ENCODE measurements at regions not wholly inside any gene's neighbourhood (a gene's known extent, or its start where the extent isn't known, plus 50 kb on each side); places are given as distances from the start of the nearest gene placed in this dataset.
A peak's percentile ranks its signal among the peaks of the same experiment; 100 is the strongest.

DNA sequence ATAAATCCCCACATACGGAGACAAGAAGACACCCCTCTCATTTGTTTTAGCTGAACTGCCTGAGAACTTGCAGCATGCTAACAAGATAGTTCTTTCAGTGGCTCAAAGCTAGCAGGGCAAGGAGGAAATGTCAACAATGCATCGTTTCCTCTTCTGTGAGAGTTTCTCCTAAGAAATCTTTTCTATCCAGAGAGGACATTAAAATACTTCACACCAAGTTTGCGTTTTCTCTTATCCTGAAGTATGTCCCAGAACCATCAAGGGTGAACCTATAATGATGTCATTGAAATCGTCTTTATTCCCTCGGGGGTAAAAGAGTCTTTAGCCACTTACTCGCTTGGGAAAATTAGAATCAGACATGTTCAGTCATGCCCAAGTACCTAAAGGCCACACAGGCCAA lies 541.7 kb upstream of the MDFIC2 start:
- DNase-seq (ENCODE audit: low read depth, low spot score) = peak; percentile 36
- in situ Hi-C loops (cut with HindIII; ENCODE audit: low sequenced_read_pairs) = no loop called here
- no peak overlapping the region for H3K4me3 ChIP-seq (ENCODE audit: low read depth, low read length)
- TF ChIP-seq, protein P1, sequence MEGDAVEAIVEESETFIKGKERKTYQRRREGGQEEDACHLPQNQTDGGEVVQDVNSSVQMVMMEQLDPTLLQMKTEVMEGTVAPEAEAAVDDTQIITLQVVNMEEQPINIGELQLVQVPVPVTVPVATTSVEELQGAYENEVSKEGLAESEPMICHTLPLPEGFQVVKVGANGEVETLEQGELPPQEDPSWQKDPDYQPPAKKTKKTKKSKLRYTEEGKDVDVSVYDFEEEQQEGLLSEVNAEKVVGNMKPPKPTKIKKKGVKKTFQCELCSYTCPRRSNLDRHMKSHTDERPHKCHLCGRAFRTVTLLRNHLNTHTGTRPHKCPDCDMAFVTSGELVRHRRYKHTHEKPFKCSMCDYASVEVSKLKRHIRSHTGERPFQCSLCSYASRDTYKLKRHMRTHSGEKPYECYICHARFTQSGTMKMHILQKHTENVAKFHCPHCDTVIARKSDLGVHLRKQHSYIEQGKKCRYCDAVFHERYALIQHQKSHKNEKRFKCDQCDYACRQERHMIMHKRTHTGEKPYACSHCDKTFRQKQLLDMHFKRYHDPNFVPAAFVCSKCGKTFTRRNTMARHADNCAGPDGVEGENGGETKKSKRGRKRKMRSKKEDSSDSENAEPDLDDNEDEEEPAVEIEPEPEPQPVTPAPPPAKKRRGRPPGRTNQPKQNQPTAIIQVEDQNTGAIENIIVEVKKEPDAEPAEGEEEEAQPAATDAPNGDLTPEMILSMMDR (IDR thresholded peaks at IDR 0.05; ENCODE audit: low read depth, low read length) = no peak

DNA sequence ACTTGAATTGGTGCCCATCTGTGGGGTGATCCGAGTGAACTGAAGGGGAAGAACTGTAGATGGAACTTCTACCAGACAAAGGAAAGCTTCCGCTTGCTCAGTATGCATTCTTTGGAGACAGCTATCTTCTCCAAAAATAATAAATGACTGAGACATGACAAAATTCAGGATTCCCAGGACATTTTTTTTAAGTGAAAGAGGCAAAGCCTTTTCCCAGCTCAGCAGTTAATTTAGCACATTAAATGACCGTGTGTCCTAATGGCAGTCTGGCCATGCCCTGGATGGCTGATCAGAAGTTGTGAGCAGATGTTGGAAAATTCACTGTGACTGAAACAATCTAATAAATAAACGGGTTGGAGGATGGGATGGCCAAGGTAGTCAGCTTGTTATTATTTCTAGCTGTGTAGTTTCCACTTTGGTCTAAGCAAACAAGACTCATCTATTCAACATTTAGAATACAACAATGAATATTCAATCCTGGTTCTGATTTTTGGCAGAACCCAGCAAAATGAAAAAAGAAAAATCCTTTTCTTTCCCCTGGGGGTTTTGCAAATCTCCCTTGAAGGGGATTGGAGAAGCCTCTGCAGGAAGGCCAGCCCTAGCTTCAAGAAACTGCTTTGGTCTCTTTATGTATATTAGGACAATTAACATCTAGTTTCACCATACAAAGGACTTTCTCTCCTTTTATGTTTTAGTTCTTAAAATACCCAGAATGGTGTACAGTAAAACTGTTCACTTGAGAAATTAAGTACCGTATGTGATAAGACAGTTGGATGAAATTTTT lies 540.9 kb upstream of the MDFIC2 start:
- TF ChIP-seq, protein P1 (IDR thresholded peaks at IDR 0.05; ENCODE audit: low read depth, low read length) = no peak
- H3K4me3 ChIP-seq (ENCODE audit: low read depth, low read length) = no peak overlapping the region
- peak; percentile 32 for DNase-seq (ENCODE audit: low read depth, low spot score)

DNA sequence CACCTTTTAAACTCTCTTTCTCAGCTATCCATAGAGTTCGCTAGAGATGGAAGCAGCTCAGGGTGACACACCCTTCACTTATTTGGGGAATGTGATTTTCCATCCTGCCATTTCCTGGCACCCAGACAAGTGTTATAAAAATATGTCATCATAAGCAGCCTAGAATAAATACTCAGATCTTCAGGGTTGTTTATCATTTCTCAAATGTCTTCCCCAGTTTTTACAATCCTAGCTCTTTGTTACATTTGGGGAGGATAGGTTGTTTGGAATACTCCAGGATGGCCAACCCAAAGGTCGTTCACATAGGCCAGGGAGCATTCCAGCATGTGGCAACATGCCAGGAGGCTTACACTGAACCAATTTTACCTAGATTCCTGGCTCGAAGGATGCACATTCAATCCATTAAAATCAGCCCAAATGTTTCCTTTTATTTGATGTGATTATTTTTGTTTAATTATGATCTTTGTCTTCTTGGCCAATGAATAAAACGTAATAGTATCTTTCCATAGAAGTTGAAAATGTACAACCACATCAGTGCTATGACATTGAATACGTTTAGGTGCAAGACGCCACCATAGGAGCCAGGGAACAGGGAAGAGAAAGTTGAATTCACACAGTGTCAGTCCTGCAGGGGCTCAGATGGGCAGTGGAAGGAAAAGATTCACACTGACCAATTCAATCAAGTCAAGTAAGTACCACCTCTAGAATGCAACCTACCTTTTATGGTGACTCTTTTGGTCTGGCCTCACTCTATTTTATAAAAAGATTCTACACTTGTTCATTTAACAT lies 537.7 kb upstream of the MDFIC2 start:
- DNase-seq (ENCODE audit: low read depth, low spot score) = peak; percentile 90
- H3K4me3 ChIP-seq (ENCODE audit: low read depth, low read length) = no peak overlapping the region
- in situ Hi-C loops (cut with HindIII; ENCODE audit: low sequenced_read_pairs) = no loop called here
- TF ChIP-seq, protein P1 (IDR thresholded peaks at IDR 0.05; ENCODE audit: low read depth, low read length) = no peak

More for the DNA sequence above, 540.9 kb upstream of the MDFIC2 start:
- in situ Hi-C loops (cut with HindIII; ENCODE audit: low sequenced_read_pairs) = no loop called here

DNA sequence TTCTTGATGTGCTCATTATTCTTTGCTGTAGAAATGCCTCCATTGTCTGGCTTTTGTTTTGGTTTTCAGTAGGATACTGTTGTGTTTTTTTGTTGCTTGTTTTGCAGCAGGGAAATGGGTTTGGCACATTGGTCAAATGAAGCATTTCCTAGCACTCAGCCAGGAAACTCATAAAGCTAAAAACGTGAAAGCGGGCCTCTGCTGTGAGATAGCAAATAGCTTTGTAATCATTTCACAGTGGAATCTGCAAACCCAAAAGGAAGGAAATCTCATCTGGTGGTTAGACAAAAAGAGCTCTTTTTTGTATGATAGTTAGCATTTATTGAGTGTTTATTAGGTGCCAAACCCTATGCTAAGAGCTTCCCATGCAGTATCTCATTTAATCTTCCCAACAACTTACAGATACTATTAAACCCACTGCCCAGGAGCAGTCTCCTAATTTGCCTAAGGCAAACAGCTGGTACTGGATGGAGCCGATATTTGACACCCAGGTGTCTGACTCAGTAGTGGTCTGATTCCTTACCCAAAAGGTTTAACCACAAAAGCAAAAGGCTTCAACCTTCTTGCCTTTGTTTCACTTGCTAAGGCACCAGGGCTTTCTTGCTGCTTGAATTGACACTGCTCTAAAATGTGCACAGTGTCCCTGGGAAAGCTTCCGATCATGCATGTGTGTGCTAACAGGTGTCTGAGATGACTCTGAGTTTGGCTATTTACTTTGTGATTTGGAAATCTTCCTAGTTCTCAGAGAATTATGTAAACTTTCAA lies 527.9 kb upstream of the MDFIC2 start:
- no peak overlapping the region for H3K4me3 ChIP-seq (ENCODE audit: low read depth, low read length)
- in situ Hi-C loops (cut with HindIII; ENCODE audit: low sequenced_read_pairs) = no loop called here
- DNase-seq (ENCODE audit: low read depth, low spot score) = peak; percentile 41
- TF ChIP-seq, protein P1 (IDR thresholded peaks at IDR 0.05; ENCODE audit: low read depth, low read length) = no peak

DNA sequence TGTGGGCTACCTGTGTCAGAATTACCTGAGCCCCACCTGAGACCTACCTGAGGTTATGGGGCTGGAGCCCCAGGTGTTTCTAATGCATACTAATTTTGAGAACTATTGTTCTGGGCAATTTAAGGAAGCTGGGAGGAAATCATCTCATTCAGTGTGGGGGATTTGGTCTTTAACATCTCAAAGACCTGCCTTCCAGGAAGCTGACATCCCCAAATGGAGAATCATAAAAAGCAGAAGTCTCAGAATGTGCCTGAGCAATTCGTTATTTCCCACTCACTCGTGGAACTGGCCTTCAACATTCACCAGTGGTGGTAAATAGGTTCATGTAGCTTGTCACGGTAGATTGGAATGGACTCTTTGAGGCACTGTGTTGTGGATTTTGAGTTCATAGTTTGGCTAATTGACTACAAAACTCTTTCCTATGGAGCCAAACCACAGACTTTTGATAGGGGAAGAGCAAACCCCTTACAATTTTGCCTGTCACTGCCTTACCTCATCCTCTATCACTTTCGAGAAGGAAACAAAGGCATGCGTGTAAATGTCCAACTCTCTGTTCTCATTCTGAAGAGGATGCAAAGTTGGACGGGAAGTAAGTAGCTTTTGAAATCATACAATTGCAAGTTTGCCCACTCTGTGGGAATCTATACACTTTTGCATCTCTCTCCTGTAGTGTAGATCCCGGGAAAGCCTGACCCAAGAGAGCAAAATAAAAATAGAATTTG lies 521.0 kb upstream of the MDFIC2 start:
- DNase-seq (ENCODE audit: low read depth, low spot score) = no peak
- TF ChIP-seq, protein P1 (IDR thresholded peaks at IDR 0.05; ENCODE audit: low read depth, low read length) = no peak
- in situ Hi-C loops (cut with HindIII; ENCODE audit: low sequenced_read_pairs) = no loop called here
- H3K4me3 ChIP-seq (ENCODE audit: low read depth, low read length) = no peak overlapping the region

DNA sequence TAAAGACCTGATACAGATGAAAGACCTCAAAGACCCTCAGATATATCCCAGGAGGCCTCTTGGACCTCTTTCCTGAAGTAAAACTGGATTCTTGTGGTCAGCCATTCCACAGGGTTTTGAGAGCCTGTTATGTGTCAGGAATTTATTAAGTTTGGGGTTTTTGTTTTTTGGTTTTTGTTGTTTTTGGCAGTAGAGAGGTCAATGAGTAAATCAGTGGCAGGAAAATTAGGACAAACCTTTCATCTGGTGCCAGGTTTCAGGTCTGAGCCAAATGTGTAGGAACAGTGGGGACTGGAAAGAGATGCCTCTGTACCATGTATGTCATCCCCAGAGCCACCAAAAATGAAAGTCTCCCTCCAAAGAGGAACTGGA lies 520.4 kb upstream of the MDFIC2 start:
- in situ Hi-C loops (cut with HindIII; ENCODE audit: low sequenced_read_pairs) = no loop called here
- TF ChIP-seq, protein P1 (IDR thresholded peaks at IDR 0.05; ENCODE audit: low read depth, low read length) = no peak
- DNase-seq (ENCODE audit: low read depth, low spot score) = peak; percentile 80
- no peak overlapping the region for H3K4me3 ChIP-seq (ENCODE audit: low read depth, low read length)

All from astrocyte of the spinal cord (primary cell).